A673 (cell line): ENCODE measurements at regions not wholly inside any gene's neighbourhood (a gene's known extent, or its start where the extent isn't known, plus 50 kb on each side); places are given as distances from the start of the nearest gene placed in this dataset.

Experiments used
- EZH2 ChIP-seq: fragments of 200-600 bp; sonication (generic); IDR thresholded peaks from 2 replicates; pipeline ENCODE4 v1.6.1; 2017; ENCODE audit warnings: borderline replicate concordance, low read depth, mild to moderate bottlenecking, mixed read lengths, antibody characterized with exemption, low read length; ENCODE audit not compliant: poor library complexity, severe bottlenecking
- TF ChIP-seq, protein P1 (sequence below): fragments of 300-800, 200-600 bp; sonication (generic); conservative IDR thresholded peaks from 2 replicates; pipeline ENCODE4 v1.5.1; 2017; ENCODE audit warnings: low read depth, mild to moderate bottlenecking, antibody characterized with exemption, low read length, moderate library complexity, mixed read lengths

DNA sequence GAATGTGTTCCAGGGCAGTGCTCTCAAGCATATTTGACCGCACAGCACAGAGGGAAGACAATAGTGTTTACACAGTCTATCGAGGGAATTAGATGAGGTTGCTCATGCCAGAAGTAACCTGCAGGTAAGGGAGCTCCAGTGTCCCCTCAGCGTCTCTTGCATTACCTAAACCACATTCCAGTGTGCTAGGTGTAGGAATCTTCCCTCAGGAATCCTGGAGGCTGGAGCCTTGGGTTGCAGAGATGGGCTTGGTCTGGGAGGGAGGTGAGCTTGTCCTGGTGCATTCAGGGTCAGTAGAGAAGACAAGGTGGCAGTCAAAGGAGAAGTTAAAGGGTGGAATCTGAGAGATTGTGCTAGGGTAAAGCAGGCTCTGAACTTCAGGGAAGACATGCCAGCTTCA, 56.3 kb downstream of the SOX14 start:
- TF ChIP-seq, protein P1, sequence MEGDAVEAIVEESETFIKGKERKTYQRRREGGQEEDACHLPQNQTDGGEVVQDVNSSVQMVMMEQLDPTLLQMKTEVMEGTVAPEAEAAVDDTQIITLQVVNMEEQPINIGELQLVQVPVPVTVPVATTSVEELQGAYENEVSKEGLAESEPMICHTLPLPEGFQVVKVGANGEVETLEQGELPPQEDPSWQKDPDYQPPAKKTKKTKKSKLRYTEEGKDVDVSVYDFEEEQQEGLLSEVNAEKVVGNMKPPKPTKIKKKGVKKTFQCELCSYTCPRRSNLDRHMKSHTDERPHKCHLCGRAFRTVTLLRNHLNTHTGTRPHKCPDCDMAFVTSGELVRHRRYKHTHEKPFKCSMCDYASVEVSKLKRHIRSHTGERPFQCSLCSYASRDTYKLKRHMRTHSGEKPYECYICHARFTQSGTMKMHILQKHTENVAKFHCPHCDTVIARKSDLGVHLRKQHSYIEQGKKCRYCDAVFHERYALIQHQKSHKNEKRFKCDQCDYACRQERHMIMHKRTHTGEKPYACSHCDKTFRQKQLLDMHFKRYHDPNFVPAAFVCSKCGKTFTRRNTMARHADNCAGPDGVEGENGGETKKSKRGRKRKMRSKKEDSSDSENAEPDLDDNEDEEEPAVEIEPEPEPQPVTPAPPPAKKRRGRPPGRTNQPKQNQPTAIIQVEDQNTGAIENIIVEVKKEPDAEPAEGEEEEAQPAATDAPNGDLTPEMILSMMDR: no peak
- TF ChIP-seq EZH2: no peak
